HG03095 (cell line): ENCODE measurements at regions not wholly inside any gene's neighbourhood (a gene's known extent, or its start where the extent isn't known, plus 50 kb on each side); places are given as distances from the start of the nearest gene placed in this dataset.

Experiments
- ATAC-seq: cut with Tn5 transposase; IDR thresholded peaks from one replicate; pipeline ENCODE4 v1.9.1; 2021; ENCODE audit warnings: moderate library complexity; ENCODE audit not compliant: unreplicated experiment

DNA sequence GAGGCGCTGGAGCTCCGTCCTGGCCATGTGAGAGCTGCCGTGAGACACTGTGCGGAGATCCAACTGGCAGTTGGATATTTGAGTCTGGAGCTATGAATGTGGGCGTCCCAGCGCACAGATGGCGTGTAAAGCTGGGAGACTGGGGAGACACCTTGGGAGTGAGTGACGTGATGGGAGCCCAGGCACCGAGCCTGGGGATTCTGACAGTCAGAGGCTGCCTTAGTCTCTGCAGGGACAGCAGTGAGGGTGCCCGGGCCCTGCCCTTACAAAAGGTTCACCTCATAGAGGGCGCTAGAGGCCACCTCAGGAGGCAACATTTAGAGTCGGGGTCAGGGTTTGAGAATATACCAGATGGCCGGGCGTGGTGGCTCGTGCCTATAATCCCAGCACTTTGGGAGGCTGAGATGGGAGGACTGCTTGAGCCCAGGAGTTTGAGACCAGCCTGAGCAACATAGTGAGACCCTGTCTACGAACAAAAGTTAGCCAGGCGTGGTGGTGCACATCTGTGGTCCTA lies 194.1 kb upstream of the GSE1 start:
- ATAC-seq: no peak

DNA sequence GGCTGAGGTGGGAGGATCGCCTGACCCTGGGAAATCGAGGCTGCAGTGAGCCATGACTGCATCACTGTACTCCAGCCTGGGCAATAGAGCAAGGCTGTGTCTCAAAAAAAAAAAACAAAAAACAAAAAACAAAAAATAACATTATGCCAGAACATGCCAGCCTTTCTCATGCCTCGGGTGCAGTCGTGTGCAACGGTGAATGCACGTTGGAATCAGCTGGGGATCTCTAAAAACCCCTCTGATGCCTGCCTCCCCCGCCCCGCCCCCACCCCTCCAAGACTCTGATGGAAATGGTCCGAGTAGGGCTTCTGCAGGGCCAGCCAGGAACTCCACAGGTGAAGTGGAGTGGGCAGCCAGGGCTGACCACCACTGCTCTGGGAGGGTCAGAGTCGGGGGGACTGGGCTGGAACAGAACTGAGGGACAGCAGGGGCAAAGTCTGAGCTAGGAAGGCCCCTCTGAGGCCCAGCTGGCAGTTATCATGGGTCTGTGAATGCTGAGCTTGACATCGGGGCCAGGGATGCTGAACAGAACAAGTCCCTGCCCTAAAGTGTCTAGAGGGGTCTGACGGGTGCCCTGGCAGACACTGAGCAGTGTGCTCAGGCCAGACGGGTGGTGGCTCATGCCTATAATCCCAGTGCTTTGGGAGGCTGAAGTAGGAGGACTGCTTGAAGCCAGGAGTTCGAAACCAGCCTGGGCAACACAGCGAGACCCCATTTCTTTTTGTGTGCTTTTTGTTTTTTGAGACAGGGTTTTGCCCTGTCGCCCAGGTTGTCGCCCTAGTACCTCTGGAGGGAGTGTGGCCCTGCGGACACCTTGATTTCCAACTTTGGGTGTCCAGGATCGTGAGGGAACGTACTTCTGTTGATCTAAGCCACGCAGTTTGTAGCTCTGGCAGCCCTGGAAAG lies 193.4 kb upstream of the GSE1 start:
- no peak for ATAC-seq

DNA sequence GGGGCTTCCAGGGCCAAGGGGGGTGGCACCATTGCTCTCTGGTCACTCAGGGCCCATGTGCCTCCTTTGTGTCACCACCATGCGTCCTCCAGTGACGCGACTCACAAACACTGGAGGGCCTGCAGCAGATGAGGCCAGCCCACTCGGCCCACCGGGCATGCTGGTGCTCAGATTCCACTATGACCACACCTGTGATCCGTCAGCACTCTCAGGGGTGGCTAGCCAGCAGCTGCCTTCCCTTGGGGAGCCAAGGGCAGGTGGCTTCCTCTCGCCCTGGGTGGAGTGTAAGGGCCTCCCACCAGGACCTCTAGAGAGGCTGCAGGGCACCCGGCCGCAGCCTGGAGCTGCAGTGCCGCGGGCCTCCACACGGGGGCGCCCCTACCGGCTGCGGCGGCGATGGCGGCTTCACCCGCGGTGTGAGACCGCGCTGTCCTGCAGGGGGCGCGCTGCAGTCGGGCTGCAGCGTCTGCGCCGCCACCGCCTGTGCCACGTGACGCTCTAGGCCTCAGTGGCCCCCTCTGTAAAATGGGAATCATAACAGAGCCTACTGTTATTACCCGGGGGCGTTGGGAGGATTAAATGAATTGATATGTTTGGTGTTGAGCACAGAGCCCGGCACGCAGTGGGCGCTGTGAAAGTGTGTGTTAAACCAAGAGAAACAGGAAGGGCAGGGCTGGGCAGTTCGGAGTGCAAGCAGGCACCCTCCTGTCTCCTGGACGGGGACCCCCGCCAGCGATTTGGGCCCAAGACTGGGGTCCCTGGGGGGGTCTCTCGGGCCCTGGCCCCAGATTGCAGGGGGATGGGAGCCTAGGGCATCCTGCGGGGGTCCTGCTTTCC lies 192.4 kb upstream of the GSE1 start:
- ATAC-seq: no peak

DNA sequence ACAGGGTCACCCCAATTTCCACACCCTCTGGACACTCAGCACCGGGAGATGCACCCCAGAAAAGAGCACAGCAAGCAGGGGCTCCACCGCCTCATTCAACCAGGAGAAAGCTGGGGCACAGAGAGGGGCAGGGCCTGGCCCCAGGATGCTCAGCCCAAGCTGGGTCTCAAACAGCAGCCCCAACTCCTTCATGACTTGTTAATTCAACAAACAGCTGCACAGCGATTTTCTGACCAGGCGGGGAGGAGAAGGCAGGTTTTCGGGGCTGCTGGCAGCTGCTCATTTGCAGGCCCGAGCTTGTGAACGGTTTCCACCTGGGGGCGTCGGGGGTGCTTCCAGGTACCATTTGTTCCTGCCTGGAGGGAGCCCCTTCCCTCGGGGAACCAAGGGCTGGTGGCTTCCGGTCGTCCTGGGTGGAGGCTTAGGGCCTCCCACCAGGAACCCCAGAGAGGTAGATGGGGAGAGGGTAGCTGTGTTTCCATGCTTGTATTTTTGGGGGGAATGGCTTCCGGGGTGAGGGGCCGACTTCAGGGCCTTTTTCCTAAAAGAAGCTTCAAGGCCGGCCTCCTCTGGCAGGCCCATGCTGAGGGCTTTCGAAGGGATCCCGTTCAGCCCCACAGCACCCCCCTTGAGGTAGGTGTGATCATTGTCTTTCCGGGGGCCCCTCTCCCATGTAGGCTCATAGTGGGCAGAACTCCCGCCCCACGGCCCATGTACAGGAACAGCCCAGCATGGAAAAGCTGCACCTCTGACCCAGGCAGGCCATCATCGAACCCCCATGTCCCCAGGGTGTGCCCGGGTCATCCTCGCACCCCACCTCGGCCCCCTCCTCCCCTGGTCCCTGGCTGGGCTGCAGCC lies 191.6 kb upstream of the GSE1 start:
- ATAC-seq: no peak

DNA sequence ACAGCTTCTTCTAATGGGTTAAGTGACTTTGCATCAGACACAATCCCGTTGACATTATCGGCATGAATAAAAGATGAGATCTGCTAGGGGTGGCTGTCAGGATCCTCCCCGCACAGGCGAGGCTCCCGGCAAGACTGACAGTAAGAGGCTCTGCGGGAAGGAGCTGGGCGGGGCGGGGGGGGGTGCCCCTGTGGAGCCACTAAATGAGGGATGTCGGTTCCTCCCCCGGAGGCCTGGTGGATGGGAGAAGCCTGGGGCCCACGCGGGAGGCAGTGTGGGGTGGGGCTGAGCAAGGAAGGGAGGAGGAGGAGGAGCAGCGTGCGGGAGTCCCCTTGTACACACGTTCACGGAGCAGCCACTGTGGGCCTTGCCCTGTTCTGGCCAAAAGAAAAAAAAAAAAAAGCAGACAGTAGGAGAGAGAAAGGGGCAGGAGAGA lies 190.9 kb upstream of the GSE1 start:
- ATAC-seq: no peak

DNA sequence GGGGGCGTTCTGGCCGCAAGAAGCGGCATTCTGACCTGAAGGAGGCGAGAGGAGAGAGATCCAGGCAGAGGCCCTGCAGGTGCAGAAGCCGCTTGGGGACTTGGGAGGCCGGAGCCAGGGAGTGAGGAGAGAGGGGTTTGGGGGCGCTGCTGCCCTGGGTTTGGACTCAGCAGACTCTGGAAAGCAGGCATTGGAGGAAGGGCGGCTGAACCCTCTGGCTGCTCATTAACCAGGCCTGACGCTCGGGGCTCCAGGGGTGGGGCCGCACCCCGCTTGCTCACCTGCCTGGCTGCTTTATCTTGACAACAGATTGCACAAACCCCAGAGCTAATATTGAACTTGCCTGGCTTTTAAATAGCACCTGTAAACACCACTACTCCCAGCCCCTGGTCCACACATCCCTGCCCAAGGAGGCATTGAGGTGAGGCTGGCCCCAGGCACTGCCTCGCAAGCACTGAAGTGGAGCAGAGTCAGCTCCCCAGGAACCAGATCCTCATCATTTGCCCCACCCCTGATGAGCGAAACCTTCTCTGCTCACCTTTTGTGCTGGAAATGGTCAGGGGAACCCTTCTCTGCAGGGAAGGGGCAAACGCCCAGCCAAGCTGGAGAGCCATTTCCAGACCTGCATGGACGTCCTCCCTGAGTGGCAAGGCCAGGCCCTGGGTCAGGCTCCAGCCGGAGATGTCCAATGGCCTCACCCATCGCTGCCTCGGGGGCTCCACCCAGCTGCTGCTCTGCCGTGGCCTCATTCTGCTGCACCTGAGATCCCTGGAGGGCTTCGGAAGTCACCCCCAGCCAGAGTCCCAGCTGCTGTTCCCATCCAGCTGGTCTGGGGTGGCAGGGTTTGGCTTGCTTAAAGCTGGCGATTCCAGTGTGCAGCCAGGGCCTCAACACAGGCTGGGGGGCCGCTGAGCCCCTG lies 190.2 kb upstream of the GSE1 start:
- no peak for ATAC-seq

DNA sequence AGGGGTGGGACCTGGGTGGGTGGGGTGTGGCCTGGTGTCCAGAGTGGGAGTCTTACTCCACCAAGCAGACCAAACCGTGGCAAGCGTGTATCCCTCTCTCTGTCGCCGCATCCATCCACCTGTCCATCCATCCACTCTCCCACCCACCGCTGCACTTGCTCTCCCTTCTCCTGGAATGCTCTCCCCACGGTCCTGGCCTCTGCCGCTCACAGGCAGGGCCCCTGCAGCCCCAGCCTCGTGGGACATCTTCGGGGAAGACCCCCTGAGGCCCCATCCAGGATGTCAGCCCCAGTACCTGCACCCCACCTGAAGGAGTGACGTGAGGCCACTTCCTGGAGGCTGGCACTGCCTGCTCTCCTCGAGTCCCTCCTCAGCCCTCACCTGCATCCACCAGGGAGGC lies 189.5 kb upstream of the GSE1 start:
- no peak for ATAC-seq

DNA sequence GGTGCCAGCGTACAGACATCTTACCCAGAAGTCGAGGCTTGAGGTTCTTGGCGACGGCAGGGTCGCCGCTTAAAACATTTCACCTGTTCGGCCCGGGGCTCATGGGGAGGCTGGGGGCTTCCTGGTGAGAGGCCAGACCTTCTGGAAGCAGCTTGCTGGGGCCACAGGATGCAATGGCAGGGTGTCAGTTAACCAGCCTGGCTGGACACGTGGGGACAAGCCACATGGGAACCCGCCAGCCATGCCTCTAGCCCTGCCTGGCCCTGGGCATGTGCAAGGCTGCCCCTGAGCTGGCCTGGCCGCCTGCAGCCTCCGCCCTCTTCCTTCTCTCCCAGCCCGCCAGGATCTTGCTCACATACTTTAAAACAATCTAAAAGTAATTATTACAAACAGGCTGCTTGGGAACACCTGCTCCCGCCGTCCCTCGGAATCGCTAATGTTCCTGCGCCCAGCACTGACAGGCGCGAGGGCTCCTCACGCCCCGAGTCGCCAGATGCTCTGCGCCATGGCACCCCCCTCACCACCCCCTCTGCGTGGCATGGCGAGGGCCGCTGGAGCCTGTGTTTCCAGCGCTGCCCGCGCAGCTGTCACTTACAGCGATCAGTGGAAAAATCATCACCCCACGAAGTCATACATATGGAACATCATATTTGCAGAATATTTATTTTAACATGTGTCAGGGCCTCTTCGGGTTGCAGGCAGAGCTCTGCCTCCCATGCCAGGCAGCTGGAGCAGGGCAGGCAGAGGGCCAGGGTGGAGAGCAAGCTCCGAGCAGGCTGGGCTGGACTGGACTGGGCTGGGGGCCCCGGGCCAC lies 188.7 kb upstream of the GSE1 start:
- no peak for ATAC-seq

DNA sequence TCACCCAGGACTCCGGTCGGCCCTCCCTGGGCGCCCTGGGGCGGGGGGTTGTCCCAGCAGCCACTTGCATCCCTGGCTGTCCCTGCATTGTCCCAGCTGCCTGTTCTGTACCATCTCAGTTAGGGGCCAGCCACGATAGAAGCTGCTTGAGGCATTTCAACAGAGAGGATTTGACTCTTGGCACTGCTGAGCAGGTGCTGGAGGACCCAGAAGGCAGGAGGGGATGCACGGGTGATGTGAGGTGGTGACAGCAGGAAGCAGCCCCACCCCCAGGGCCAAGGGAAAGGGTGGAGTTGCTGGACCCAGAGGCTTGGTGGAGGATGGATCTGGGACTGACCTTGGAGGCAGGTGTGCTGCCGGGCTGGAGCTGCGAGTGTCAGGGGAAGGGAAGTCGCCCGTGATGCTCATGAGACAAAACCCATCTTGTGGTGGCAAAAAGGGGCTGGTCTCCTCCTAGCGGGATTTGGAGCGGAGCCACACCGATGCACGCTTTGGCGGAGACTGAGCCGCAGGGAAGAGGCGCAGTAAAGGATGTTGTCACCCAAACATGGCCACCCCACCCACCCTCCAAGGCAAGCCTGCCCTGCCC lies 188.0 kb upstream of the GSE1 start:
- ATAC-seq: no peak

DNA sequence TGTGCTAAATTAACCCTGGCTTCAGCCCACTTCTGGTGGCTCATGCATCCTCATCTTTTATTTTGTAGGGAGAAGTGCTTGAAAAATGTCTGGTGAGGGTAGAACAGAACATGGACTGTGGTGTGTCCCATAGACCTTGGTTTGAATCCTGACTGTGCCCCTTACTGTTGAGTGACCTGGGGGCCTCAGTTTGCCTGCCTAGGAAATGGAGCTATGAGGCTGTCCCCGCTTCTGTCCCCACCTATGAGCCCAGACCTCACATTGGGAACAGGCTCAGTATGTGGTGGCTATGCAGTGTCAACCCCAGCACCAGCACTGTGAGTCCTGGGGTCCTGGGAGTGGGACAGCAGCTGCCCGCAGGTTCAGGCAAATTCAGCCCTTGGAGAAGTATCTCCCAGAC lies 186.3 kb upstream of the GSE1 start:
- ATAC-seq: no peak

DNA sequence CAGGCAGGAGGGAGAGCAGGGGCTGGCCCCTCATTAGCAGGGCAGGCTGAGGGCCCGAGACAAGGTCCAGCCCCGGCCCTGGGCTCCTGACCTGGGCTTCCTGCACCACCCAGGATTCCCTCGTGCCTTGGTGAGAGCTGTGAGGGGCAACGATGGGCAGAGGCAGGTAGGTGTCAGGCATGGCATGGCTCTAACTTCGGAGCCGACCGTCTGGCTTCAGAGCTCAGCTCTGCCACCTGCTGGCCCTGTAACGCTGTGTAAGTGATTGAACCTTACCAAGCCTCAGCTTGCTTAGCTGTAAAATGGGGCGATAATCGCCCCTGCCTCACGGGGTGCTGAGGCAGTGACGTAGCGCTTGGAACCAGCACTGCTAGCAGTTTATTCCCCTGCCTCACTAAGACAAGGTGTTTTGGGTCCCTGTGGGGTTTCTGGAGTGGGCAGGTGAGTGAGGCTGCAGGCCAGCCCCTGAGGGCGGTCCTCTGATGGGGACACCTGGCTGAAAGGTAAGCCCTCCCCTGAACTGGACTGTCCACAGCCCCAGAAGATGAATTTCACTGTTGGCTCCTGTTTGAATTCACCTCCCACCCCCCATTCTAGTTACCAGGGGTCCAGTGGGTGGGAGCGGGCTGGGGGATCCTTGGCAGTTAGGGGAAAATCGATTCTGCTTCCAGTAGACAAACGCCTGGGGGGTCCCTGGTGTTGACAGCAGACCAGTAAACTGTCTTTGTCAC lies 184.8 kb upstream of the GSE1 start:
- ATAC-seq: no peak

DNA sequence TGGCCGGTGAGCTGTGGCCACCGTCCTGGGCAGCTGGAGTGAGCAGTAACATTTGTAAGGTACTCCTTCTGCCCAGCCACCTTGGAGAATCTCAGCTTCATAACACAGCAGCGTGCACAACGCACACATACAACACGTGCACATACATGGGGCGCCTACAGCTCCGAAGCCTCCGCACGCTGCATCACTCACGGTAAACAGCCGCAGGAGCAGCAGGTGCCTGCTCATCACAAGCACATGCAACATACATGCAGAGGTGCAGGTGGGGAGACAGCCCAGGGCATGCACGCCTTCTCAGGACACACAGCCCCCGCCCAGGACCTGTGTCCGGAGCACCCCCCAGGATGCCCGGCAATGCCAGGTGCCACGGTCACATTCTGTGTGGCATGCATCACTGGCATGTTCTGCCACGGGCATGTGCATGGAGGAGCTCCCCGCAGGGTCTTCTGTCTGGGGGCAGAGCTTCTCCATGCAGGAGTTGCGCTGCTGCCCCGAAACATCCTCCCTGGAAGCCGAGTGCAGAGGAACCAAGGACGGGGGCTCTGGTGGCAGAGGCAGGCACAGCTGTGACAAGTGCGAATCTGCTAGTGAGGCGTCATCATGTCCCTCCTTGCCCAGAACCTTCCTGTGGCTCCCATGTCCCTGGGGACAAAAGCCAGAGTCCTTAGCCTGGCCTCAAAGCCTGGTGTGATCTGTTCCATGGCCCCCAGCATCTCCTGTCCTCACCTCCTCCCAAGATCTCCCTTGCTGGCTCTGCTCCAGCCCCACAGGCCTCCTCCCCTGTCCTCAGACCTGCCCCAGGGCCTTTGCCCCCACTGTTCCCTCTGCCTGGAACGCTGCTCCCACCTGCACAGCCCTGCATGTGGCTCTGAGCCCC lies 184.0 kb upstream of the GSE1 start:
- no peak for ATAC-seq

DNA sequence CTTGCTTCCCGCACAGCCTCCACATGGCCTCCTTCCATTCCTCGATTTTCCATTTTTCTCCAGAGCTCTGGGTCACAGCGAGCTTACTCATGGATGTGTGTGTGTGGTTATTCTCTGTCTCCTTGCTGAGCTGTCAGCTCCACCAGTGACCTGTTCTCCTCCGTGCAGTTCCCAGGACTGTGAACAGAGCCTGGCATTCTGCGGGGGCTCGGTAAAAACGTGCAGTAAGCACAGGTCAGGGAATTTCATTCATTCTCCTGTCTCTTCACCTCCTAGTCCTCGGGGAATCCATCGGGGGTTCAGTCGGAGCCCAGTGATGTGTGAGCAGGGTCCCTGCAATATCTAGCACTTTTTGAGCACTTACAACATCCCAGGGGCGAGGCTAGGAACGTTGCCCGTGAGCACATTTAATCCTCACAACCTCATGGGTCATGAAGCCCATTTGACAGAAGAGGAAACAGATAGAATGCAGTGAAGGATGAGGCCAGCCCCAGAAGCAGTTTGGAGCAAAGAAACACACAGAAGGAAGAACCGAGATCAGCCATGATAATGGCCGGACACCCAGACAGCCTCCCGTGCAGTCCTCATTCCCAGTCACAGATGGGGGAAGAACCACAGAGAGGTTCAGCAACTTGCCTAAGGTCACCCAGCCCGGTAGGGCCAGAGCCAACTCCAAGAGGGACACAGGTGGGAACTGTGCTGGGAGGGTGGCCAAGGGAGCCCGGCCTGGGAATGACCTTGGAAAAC lies 183.2 kb upstream of the GSE1 start:
- ATAC-seq: no peak

DNA sequence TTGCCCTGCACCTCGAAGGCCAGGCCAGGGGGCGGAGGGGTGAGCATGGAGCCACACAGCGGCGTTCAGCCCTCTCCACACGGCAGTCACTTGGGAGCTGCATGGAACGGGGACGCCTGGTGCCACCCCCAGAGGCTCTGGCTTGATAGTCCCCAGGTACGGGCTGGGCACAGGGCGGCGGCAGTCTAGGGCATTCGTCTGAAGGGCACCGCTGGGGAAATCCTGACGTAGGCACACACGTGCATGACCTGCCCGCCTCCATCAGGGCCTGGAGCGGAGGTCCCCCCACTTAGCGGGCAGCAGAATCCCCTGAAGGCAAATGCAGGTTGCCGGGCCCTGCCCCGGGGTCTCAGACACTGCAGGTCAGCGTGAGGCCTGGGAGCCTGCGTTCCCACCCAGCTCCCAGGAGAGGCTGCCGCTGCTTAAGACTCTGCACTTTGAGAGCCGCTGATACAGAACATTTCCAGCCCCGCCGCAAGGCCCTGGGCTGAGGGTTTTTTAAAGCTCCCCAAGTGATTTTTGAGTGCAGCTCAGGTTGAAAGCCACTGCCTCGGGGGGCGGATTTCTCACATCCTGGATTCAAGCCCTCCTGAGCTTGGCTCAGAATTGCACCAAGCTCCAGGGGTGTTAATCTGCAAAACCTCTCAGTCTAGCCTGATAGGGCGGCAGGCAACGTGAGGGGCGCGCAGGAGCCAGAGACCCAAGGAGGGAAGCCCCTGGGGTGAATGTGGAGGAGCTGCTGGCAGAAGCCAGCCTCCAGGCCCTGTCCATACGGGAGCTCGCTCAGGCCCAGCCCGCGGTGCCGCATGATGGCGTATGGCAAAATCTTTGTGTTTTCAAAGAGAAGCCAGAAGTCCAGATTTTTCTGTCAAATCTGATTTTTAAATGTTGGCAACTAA lies 182.3 kb upstream of the GSE1 start:
- no peak for ATAC-seq

DNA sequence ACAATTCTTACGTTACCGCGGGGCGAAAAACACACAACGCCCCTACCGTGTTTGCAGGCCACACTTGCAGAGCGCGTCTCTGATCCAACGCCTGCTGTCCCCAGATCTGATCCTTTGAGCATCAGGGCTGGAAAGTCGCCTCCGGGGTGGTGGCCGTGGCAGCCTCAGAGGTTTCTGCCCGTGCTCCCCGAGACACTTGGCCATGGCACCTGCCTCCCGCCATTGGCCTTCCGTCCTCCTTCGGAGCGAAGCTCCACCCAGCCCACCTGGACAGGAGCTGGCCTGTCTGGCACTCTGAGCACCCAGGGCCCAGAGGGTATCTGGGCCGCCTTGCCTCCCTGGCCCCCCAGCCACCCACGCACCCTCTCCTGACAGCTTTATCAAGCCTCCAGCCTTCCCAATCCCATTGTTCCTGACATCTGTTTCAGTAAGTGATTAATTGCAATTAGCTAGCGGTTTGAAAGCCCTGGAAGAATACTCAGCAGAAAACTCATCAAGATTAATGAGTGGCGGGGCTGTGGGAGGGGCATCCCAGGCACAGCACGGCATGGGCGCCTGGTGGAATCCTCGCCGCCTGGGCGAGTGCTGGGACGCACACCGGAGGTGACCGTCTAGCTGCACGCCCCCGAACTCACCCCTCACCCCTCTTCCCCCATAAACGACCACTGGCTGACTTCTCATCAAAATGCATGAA lies 181.5 kb upstream of the GSE1 start:
- no peak for ATAC-seq
